Brain microvascular endothelial cell (primary cell): ENCODE measurements at regions not wholly inside any gene's neighbourhood (a gene's known extent, or its start where the extent isn't known, plus 50 kb on each side); places are given as distances from the start of the nearest gene placed in this dataset.

Experiments used
- DNase-seq: peaks from one replicate; pipeline ENCODE4 v3.0.0-alpha.2; 2020
- H3K27ac ChIP-seq: fragments of 250-450 bp; sonication (Bioruptor Pico); 2 replicates; pipeline ENCODE4 v1.5.1; 2020; ENCODE audit warnings: mild to moderate bottlenecking, moderate library complexity
- H3K27me3 ChIP-seq: fragments of 250-450 bp; sonication (Bioruptor Pico); replicated peaks from 2 replicates; pipeline ENCODE4 v1.5.1; 2020; ENCODE audit warnings: mild to moderate bottlenecking
- H3K36me3 ChIP-seq: fragments of 250-450 bp; sonication (Bioruptor Pico); replicated peaks from 2 replicates; pipeline ENCODE4 v1.5.1; 2020; ENCODE audit warnings: mild to moderate bottlenecking
- H3K4me3 ChIP-seq: 2 replicates; pipeline ENCODE4 v1.5.1; 2011; ENCODE audit warnings: low read depth, mild to moderate bottlenecking, control low read depth, low read length, moderate library complexity
- CTCF ChIP-seq: IDR thresholded peaks from 2 replicates; pipeline ENCODE4 v1.5.1; 2011; ENCODE audit warnings: low read depth, mild to moderate bottlenecking, moderate library complexity, low read length, control low read depth, inconsistent platforms; ENCODE audit errors: missing control alignments
- in situ Hi-C: cut with HindIII; loops from 2 replicates; pipeline ENCODE4 v1.10.0; 2017; ENCODE audit warnings: low sequenced_read_pairs, low pct_ligation_motif_present

GRCh38 chr5:118555727-118556126 lies 432.6 kb downstream of the DTWD2 start:
- no peaks in the 10 kb centered on the region for H3K36me3 ChIP-seq
- in situ Hi-C loops, result no loop called here
- no peak for DNase-seq
- no peak for TF ChIP-seq CTCF
- no peaks in the 10 kb centered on the region for H3K27me3 ChIP-seq
- H3K27ac ChIP-seq, result no peak overlapping the region
- no peak overlapping the region for H3K4me3 ChIP-seq

GRCh38 chr5:118554981-118555380 lies 433.4 kb downstream of the DTWD2 start:
- H3K4me3 ChIP-seq, result no peak overlapping the region
- H3K36me3 ChIP-seq, result no peaks in the 10 kb centered on the region
- H3K27ac ChIP-seq, result no peak overlapping the region
- no peaks in the 10 kb centered on the region for H3K27me3 ChIP-seq
- no peak for DNase-seq
- in situ Hi-C loops, result no loop called here
- no peak for TF ChIP-seq CTCF

GRCh38 chr5:118554241-118554640 lies 434.1 kb downstream of the DTWD2 start:
- Histone ChIP-seq H3K27ac (no peak overlapping the region), H3K4me3 (no peak overlapping the region), H3K27me3 (no peaks in the 10 kb centered on the region), H3K36me3 (no peaks in the 10 kb centered on the region)
- TF ChIP-seq CTCF, result no peak
- in situ Hi-C loops, result no loop called here
- no peak for DNase-seq

GRCh38 chr5:118553662-118554061 lies 434.7 kb downstream of the DTWD2 start:
- H3K4me3 ChIP-seq, result no peak overlapping the region
- in situ Hi-C loops, result no loop called here
- H3K36me3 ChIP-seq, result no peaks in the 10 kb centered on the region
- H3K27me3 ChIP-seq, result no peaks in the 10 kb centered on the region
- no peak overlapping the region for H3K27ac ChIP-seq
- peak; percentile 79 for DNase-seq
- no peak for TF ChIP-seq CTCF

GRCh38 chr5:118552731-118553360 lies 435.5 kb downstream of the DTWD2 start:
- TF ChIP-seq CTCF, result no peak
- Histone ChIP-seq H3K27ac (no peak overlapping the region), H3K4me3 (no peak overlapping the region), H3K27me3 (no peaks in the 10 kb centered on the region), H3K36me3 (no peaks in the 10 kb centered on the region)
- in situ Hi-C loops, result no loop called here
- DNase-seq, result no peak

- no peaks in the 10 kb centered on the region for H3K27me3 ChIP-seq
- in situ Hi-C loops, result no loop called here
- no peak for DNase-seq
- no peak for TF ChIP-seq CTCF
- no peak overlapping the region for H3K27ac ChIP-seq
- H3K36me3 ChIP-seq, result no peaks in the 10 kb centered on the region
- H3K4me3 ChIP-seq, result no peak overlapping the region
Observed at GRCh38 chr5:118552146-118552545, 436.2 kb downstream of the DTWD2 start.
